HCT116 (cell line): ENCODE measurements at regions not wholly inside any gene's neighbourhood (a gene's known extent, or its start where the extent isn't known, plus 50 kb on each side); places are given as distances from the start of the nearest gene placed in this dataset.

Source experiments
- ELF1 ChIP-seq: IDR thresholded peaks from 2 replicates; pipeline ENCODE4 v1.6.1; 2012; ENCODE audit warnings: low read depth, borderline replicate concordance
- EZH2 ChIP-seq: fragments of 200-600 bp; sonication (generic); IDR thresholded peaks from 2 replicates; pipeline ENCODE4 v1.6.1; 2017; ENCODE audit warnings: antibody characterized with exemption, mixed run types
- EZH2phosphoT487 ChIP-seq: fragments of 200-600 bp; IDR thresholded peaks from 2 replicates; pipeline ENCODE4 v1.6.1; 2018; ENCODE audit warnings: antibody characterized with exemption, borderline replicate concordance
- POLR2A ChIP-seq: IDR thresholded peaks from 2 replicates; pipeline ENCODE4 v1.7.0; 2011; ENCODE audit warnings: borderline replicate concordance; ENCODE audit not compliant: insufficient read depth, insufficient read length; ENCODE audit errors: extremely low read depth
- POLR2AphosphoS5 ChIP-seq: IDR thresholded peaks from 2 replicates; pipeline ENCODE4 v1.6.1; 2011; ENCODE audit warnings: mild to moderate bottlenecking, low read depth, low read length, moderate library complexity
- RAD21 ChIP-seq: IDR thresholded peaks from 2 replicates; pipeline ENCODE4 v1.6.1; 2012; ENCODE audit warnings: low read depth, mild to moderate bottlenecking
- SIN3A ChIP-seq: IDR thresholded peaks from 2 replicates; pipeline ENCODE4 v1.6.1; 2012; ENCODE audit warnings: low read depth
- SP1 ChIP-seq: IDR thresholded peaks from 2 replicates; pipeline ENCODE4 v1.6.1; 2012; ENCODE audit warnings: low read depth
- ZNF274 ChIP-seq: fragments of 200-500 bp; sonication (Bioruptor generic); IDR thresholded peaks from 2 replicates; pipeline ENCODE4 v1.6.1; 2014; ENCODE audit warnings: mild to moderate bottlenecking, low read depth, low read length, inconsistent platforms
- TF ChIP-seq, protein P1 (sequence below), 3 experiments: fragments of 200-600 bp in 1 of 3; sonication (generic) in 1 of 3; IDR thresholded peaks in 2 of 3; conservative IDR thresholded peaks in 1 of 3; 2 replicates each; pipeline ENCODE4 v1.5.1; 2012 to 2017; ENCODE audit warnings: low read depth in 2 of 3, low read length in 2 of 3, antibody characterized with exemption in 1 of 3, borderline replicate concordance in 1 of 3, control low read depth in 1 of 3, mild to moderate bottlenecking in 1 of 3, mixed read lengths in 1 of 3, mixed run types in 1 of 3, moderate library complexity in 1 of 3; ENCODE audit not compliant: insufficient read depth in 1 of 3
- TF ChIP-seq, protein P2 (sequence below): IDR thresholded peaks from 2 replicates; pipeline ENCODE4 v1.6.1; 2012

DNA sequence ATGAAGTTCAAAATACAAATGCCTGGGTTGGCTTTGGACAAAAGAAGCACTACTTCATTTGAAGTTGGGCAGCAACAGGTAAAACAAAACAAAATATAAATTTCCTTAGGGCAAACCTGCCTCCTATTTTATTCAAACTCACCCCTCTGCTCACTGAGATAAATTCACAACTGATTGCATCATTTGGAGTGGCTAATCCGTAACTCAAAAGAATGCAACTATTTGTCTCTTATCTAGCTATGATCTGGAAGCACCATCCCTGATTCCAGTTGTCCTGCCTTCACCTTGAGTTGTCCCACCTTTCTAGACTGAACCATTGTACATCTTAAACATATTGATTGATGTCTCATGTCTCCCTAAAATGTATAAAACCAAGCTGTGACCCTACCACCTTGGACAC, 145.0 kb downstream of the CCER1 start:
- TF ChIP-seq, protein P1, sequence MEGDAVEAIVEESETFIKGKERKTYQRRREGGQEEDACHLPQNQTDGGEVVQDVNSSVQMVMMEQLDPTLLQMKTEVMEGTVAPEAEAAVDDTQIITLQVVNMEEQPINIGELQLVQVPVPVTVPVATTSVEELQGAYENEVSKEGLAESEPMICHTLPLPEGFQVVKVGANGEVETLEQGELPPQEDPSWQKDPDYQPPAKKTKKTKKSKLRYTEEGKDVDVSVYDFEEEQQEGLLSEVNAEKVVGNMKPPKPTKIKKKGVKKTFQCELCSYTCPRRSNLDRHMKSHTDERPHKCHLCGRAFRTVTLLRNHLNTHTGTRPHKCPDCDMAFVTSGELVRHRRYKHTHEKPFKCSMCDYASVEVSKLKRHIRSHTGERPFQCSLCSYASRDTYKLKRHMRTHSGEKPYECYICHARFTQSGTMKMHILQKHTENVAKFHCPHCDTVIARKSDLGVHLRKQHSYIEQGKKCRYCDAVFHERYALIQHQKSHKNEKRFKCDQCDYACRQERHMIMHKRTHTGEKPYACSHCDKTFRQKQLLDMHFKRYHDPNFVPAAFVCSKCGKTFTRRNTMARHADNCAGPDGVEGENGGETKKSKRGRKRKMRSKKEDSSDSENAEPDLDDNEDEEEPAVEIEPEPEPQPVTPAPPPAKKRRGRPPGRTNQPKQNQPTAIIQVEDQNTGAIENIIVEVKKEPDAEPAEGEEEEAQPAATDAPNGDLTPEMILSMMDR (IDR thresholded peaks at IDR 0.05 in 2 of 3, conservative IDR thresholded peaks at IDR 0.05 in 1 of 3; ENCODE audit: borderline replicate concordance in 1 of 3, insufficient read depth in 1 of 3, low read depth in 2 of 3, low read length in 2 of 3): no peak
- TF ChIP-seq SP1: no peak
- no peak for TF ChIP-seq RAD21
- TF ChIP-seq EZH2phosphoT487: no peak
- TF ChIP-seq SIN3A: no peak
- no peak for TF ChIP-seq ZNF274
- TF ChIP-seq, protein P2, sequence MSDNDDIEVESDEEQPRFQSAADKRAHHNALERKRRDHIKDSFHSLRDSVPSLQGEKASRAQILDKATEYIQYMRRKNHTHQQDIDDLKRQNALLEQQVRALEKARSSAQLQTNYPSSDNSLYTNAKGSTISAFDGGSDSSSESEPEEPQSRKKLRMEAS: no peak
- TF ChIP-seq EZH2: no peak
- no peak for TF ChIP-seq POLR2AphosphoS5
- no peak for TF ChIP-seq ELF1
- no peak for TF ChIP-seq POLR2A
